BE2C (cell line): ENCODE measurements at regions not wholly inside any gene's neighbourhood (a gene's known extent, or its start where the extent isn't known, plus 50 kb on each side); places are given as distances from the start of the nearest gene placed in this dataset.

Source experiments
- DNase-seq: peaks from one replicate; pipeline ENCODE4 v3.0.0-alpha.2; 2020
- H3K27me3 ChIP-seq: fragments of 250-450 bp; sonication (Bioruptor Pico); 2 replicates; pipeline ENCODE4 v1.5.1; 2020; ENCODE audit warnings: mild to moderate bottlenecking
- H3K36me3 ChIP-seq: fragments of 250-450 bp; sonication (Bioruptor Pico); 2 replicates; pipeline ENCODE4 v1.5.1; 2020; ENCODE audit warnings: mild to moderate bottlenecking
- H3K4me1 ChIP-seq: fragments of 250-450 bp; sonication (Bioruptor Pico); 2 replicates; pipeline ENCODE4 v1.5.1; 2020
- H3K4me3 ChIP-seq: 2 replicates; pipeline ENCODE4 v1.5.1; 2011; ENCODE audit warnings: low read depth, low read length
- H3K9me3 ChIP-seq: fragments of 250-450 bp; sonication (Bioruptor Pico); 2 replicates; pipeline ENCODE4 v1.5.1; 2020
- CTCF ChIP-seq: IDR thresholded peaks from 2 replicates; pipeline ENCODE4 v1.5.1; 2012; ENCODE audit warnings: mild to moderate bottlenecking, low read depth, low read length

GRCh38 chr9:103242486-103242885 lies 247.4 kb downstream of the CYLC2 start:
- Histone ChIP-seq H3K4me3 (no peak overlapping the region), H3K36me3 (no peaks in the 10 kb centered on the region), H3K4me1 (peaks cover 21% of the 10 kb centered on the region), H3K9me3 (no peaks in the 10 kb centered on the region), H3K27me3 (no peaks in the 10 kb centered on the region)
- TF ChIP-seq CTCF, result no peak
- no peak for DNase-seq

- no peak for DNase-seq
- H3K4me1 ChIP-seq, result peaks cover 21% of the 10 kb centered on the region
- H3K4me3 ChIP-seq, result no peak overlapping the region
- no peaks in the 10 kb centered on the region for H3K27me3 ChIP-seq
- no peak for TF ChIP-seq CTCF
- no peaks in the 10 kb centered on the region for H3K36me3 ChIP-seq
- H3K9me3 ChIP-seq, result no peaks in the 10 kb centered on the region
Measured at GRCh38 chr9:103243553-103243952, 248.4 kb downstream of the CYLC2 start.

GRCh38 chr9:103245369-103245768 lies 250.2 kb downstream of the CYLC2 start:
- no peak overlapping the region for H3K4me3 ChIP-seq
- peaks cover 21% of the 10 kb centered on the region for H3K4me1 ChIP-seq
- no peaks in the 10 kb centered on the region for H3K27me3 ChIP-seq
- no peak for DNase-seq
- no peaks in the 10 kb centered on the region for H3K36me3 ChIP-seq
- no peak for TF ChIP-seq CTCF
- H3K9me3 ChIP-seq, result no peaks in the 10 kb centered on the region

- Histone ChIP-seq H3K4me3 (no peak overlapping the region), H3K9me3 (no peaks in the 10 kb centered on the region), H3K27me3 (no peaks in the 10 kb centered on the region), H3K4me1 (no peaks in the 10 kb centered on the region), H3K36me3 (no peaks in the 10 kb centered on the region)
- no peak for TF ChIP-seq CTCF
- DNase-seq, result no peak
Measured at GRCh38 chr9:103261951-103262350, 266.8 kb downstream of the CYLC2 start.

- H3K4me3 ChIP-seq, result no peak overlapping the region
- no peaks in the 10 kb centered on the region for H3K4me1 ChIP-seq
- no peak for DNase-seq
- no peak for TF ChIP-seq CTCF
- no peaks in the 10 kb centered on the region for H3K27me3 ChIP-seq
- no peaks in the 10 kb centered on the region for H3K36me3 ChIP-seq
- no peaks in the 10 kb centered on the region; the same call in 1 of the 2 replicates for H3K9me3 ChIP-seq
Measured at GRCh38 chr9:103266064-103266463, 270.9 kb downstream of the CYLC2 start.

- H3K27me3 ChIP-seq, result no peaks in the 10 kb centered on the region
- TF ChIP-seq CTCF, result no peak
- DNase-seq, result no peak
- no peaks in the 10 kb centered on the region for H3K9me3 ChIP-seq
- no peaks in the 10 kb centered on the region for H3K36me3 ChIP-seq
- H3K4me3 ChIP-seq, result no peak overlapping the region
- H3K4me1 ChIP-seq, result no peaks in the 10 kb centered on the region
Measured at GRCh38 chr9:103277240-103277639, 282.1 kb downstream of the CYLC2 start.
